HCT116 (cell line): ENCODE measurements at regions not wholly inside any gene's neighbourhood (a gene's known extent, or its start where the extent isn't known, plus 50 kb on each side); places are given as distances from the start of the nearest gene placed in this dataset.
"Not testable (repeated sequence)": the region's sequence is repeated elsewhere in the genome, so short reads cannot be mapped to it uniquely, and the experiment has no call there.

Source experiments
- ATAC-seq: fragments of 200-7000 bp; cut with Tn5 transposase; 2 replicates; pipeline ENCODE4 v1.9.1; 2020; ENCODE audit warnings: mild to moderate bottlenecking, moderate library complexity
- BruUV-seq: library from RNA; stranded (reverse); fragments of 400-500 nt; replicated peaks from 2 replicates; lab custom pipeline; 2021; lab: Mats Ljungman, UMichigan
- CTCF ChIA-PET: fragments of 300-600 bp; sonication (Branson Sonifier 250); formaldehyde crosslinking; loops from one replicate; lab custom pipeline; 2021; ENCODE audit warnings: antibody characterized with exemption; lab: Charles Lee
- POLR2A ChIA-PET: fragments of 300-600, 350-600 bp; sonication (Branson Sonifier 250); formaldehyde crosslinking; loops from one replicate; lab custom pipeline; 2021; ENCODE audit warnings: antibody characterized with exemption; lab: Charles Lee
- RAD21 ChIA-PET, 2 experiments: fragments of 300-600 bp; sonication (Branson Sonifier 250); formaldehyde crosslinking; loops; one replicate each; lab custom pipeline; 2023; ENCODE audit warnings: low total read pairs in 2 of 2; ENCODE audit not compliant: uncharacterized antibody in 2 of 2, unreplicated experiment in 2 of 2, low non-redundant PET in 1 of 2; lab: Charles Lee
- DNase-seq: peaks from one replicate; pipeline ENCODE4 v3.0.0-alpha.2; 2010; ENCODE audit warnings: low read depth, low spot score
- H2AFZ ChIP-seq: fragments of 200-600 bp; shearing (Covaris generic), sonication (generic); 2 replicates; pipeline ENCODE4 v1.6.1; 2017; ENCODE audit warnings: low read depth, mixed run types, mixed read lengths, antibody characterized with exemption, low read length; ENCODE audit not compliant: poor library complexity, severe bottlenecking
- H3K27ac ChIP-seq: 2 replicates; pipeline ENCODE4 v1.5.1; 2012; ENCODE audit warnings: low read depth, low read length
- H3K27me3 ChIP-seq: fragments of 200-600 bp; sonication (generic); 2 replicates; pipeline ENCODE4 v1.6.1; 2016; ENCODE audit warnings: mixed run types, low read length, mixed read lengths; ENCODE audit not compliant: insufficient read depth
- H3K36me3 ChIP-seq, 2 experiments: fragments of 200-500 bp in 1 of 2; fragments of 200-600 bp in 1 of 2; sonication (Bioruptor generic) in 1 of 2; sonication (generic) in 1 of 2; 2 replicates each; pipeline versions ENCODE4 v1.5.1 to v1.6.1; 2014 to 2016; ENCODE audit warnings: low read length in 2 of 2, inconsistent platforms in 1 of 2, mixed read lengths in 1 of 2, mixed run types in 1 of 2; ENCODE audit not compliant: insufficient read depth in 2 of 2, control insufficient read depth in 1 of 2
- H3K4me1 ChIP-seq, 2 experiments: fragments of 200-600 bp in 1 of 2; sonication (generic) in 1 of 2; 2 replicates each; pipeline versions ENCODE4 v1.5.1 to v1.6.1; 2012 to 2017; ENCODE audit warnings: low read length in 2 of 2, inconsistent platforms in 1 of 2, mild to moderate bottlenecking in 1 of 2, mixed read lengths in 1 of 2, mixed run types in 1 of 2, moderate library complexity in 1 of 2; ENCODE audit not compliant: insufficient read depth in 2 of 2, control insufficient read depth in 1 of 2
- H3K4me2 ChIP-seq: fragments of 200-600 bp; sonication (generic); 2 replicates; pipeline ENCODE4 v1.6.1; 2017; ENCODE audit warnings: mixed run types, low read length, mixed read lengths
- H3K4me3 ChIP-seq, 2 experiments: fragments of 200-600 bp in 1 of 2; sonication (generic) in 1 of 2; replicated peaks in 1 of 2; 2 replicates each; pipeline ENCODE4 v1.5.1; 2011 to 2016; ENCODE audit warnings: low read length in 2 of 2, control low read depth in 1 of 2, low read depth in 1 of 2, mild to moderate bottlenecking in 1 of 2, mixed read lengths in 1 of 2, mixed run types in 1 of 2
- H3K79me2 ChIP-seq: fragments of 200-600 bp; sonication (generic); 2 replicates; pipeline ENCODE4 v1.6.1; 2017; ENCODE audit warnings: mild to moderate bottlenecking, mixed run types, low read length, moderate library complexity, mixed read lengths; ENCODE audit not compliant: insufficient read depth
- H3K9ac ChIP-seq: fragments of 200-600 bp; sonication (generic); 2 replicates; pipeline ENCODE4 v1.6.1; 2016; ENCODE audit warnings: low read length, mixed read lengths
- H3K9me2 ChIP-seq: fragments of 200-600 bp; sonication (generic), shearing (Covaris generic); 2 replicates; pipeline ENCODE4 v1.6.1; 2017; ENCODE audit warnings: mixed run types, mild to moderate bottlenecking, moderate library complexity; ENCODE audit not compliant: insufficient read depth
- H3K9me3 ChIP-seq, 2 experiments: fragments of 200-500 bp in 1 of 2; fragments of 200-600 bp in 1 of 2; sonication (Bioruptor generic) in 1 of 2; sonication (generic) in 1 of 2; 2 replicates each; pipeline ENCODE4 v1.6.1; 2014 to 2017; ENCODE audit warnings: low read length in 2 of 2, mixed read lengths in 2 of 2, inconsistent platforms in 1 of 2, low read depth in 1 of 2, mild to moderate bottlenecking in 1 of 2, mixed run types in 1 of 2, moderate library complexity in 1 of 2; ENCODE audit not compliant: control insufficient read depth in 1 of 2, insufficient read depth in 1 of 2
- H4K20me1 ChIP-seq: fragments of 200-600 bp; sonication (generic), shearing (Covaris generic); 2 replicates; pipeline ENCODE4 v1.6.1; 2017; ENCODE audit warnings: mixed run types, mild to moderate bottlenecking, moderate library complexity; ENCODE audit not compliant: insufficient read depth
- CBX3 ChIP-seq: IDR thresholded peaks from 2 replicates; pipeline ENCODE4 v1.6.1; 2012; ENCODE audit warnings: low read depth
- EZH2phosphoT487 ChIP-seq: fragments of 200-600 bp; IDR thresholded peaks from 2 replicates; pipeline ENCODE4 v1.6.1; 2018; ENCODE audit warnings: antibody characterized with exemption, borderline replicate concordance
- POLR2A ChIP-seq: IDR thresholded peaks from 2 replicates; pipeline ENCODE4 v1.7.0; 2011; ENCODE audit warnings: borderline replicate concordance; ENCODE audit not compliant: insufficient read depth, insufficient read length; ENCODE audit errors: extremely low read depth
- POLR2AphosphoS5 ChIP-seq: IDR thresholded peaks from 2 replicates; pipeline ENCODE4 v1.6.1; 2011; ENCODE audit warnings: mild to moderate bottlenecking, low read depth, low read length, moderate library complexity
- SIN3A ChIP-seq: IDR thresholded peaks from 2 replicates; pipeline ENCODE4 v1.6.1; 2012; ENCODE audit warnings: low read depth
- TCF7L2 ChIP-seq: IDR thresholded peaks from 2 replicates; pipeline ENCODE4 v1.7.0; 2011; ENCODE audit warnings: borderline replicate concordance, inconsistent platforms; ENCODE audit not compliant: insufficient read depth, insufficient read length; ENCODE audit errors: extremely low read depth
- ZFX ChIP-seq: fragments of 450-650 bp; IDR thresholded peaks from 2 replicates; pipeline ENCODE4 v1.6.1; 2017
- intact Hi-C: fragments of 100-400 bp; cut with micrococcal nuclease; formaldehyde crosslinking; loops from 2 replicates; pipeline ENCODE4 v1.10.0; 2022
- TF ChIP-seq, protein P1 (sequence below): IDR thresholded peaks from 2 replicates; pipeline ENCODE4 v1.6.1; 2012; ENCODE audit warnings: low read depth
- TF ChIP-seq, protein P2 (sequence below): IDR thresholded peaks from 2 replicates; pipeline ENCODE4 v1.6.1; 2012
- TF ChIP-seq, protein P3 (sequence below): IDR thresholded peaks from 2 replicates; pipeline ENCODE4 v1.6.1; 2011; ENCODE audit warnings: mild to moderate bottlenecking, low read length, moderate library complexity; ENCODE audit not compliant: insufficient replicate concordance; ENCODE audit errors: extremely low read depth

DNA sequence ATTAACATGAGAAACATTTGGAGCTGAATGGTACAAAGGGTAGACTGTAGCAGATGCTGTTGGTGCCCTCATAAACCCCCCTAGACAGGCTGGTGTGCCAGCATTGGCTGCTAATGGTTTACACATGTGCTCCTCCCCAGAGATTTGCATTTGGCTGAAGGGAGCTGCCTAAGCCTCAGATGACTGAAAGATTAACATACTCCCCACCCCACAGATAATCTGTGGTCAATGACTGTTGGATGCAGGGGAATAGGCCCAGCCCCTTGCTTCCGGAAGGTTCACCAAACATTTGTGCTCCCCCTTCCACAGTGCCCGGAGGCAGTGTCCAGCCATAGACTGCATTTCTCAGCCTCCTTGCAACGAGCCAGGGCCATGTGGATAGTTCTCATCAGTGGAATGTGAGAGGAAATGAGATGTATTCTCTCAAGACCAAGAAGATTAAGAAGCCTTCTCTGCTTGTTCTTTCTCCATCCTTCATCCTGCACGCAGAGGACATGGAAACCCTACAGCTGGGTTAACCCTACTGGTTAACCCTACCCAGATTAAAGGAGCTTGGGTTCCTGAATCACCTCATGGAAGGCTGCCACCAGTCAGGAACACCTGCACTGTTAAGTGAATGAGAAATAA is 79.6 kb downstream of the PHAX start:
- no peak overlapping the region for H3K9ac ChIP-seq
- DNase-seq (no peak), ATAC-seq (no peak)
- H3K9me2 ChIP-seq = no peaks in the 10 kb centered on the region
- ChIA-PET RAD21 (interaction anchor here in 1 of 2 experiments (0.8 to 1.4 kb wide), 2 partner anchors 98 to 122 kb away, joined by 4 read pairs; no protein-coding TSS in a partner anchor), POLR2A (interaction anchor here (0.8 kb wide), 1 partner anchor 97 kb away, joined by 5 read pairs; no protein-coding TSS in a partner anchor), CTCF (interaction anchor here (1.1 to 10.6 kb wide), 4 partner anchors 96 to 813 kb away, joined by 3 to 71 read pairs (median 8); partner anchors contain the start of gene LMNB1)
- H3K79me2 ChIP-seq = no peaks in the 10 kb centered on the region
- H3K36me3 ChIP-seq = no peaks in the 10 kb centered on the region
- no peak overlapping the region for H3K4me2 ChIP-seq
- H3K27me3 ChIP-seq = no peaks in the 10 kb centered on the region
- no peaks in the 10 kb centered on the region for H3K4me1 ChIP-seq
- no peaks in the 10 kb centered on the region for H4K20me1 ChIP-seq
- H3K4me3 ChIP-seq = no peak overlapping the region
- H3K9me3 ChIP-seq = no peaks in the 10 kb centered on the region
- H3K27ac ChIP-seq = no peak overlapping the region
- intact Hi-C loops = no loop called here
- H2AFZ ChIP-seq = no peak overlapping the region
- no peak for TF ChIP-seq CBX3
- TF ChIP-seq POLR2AphosphoS5 = no peak
- no peak for TF ChIP-seq EZH2phosphoT487
- TF ChIP-seq, protein P1, sequence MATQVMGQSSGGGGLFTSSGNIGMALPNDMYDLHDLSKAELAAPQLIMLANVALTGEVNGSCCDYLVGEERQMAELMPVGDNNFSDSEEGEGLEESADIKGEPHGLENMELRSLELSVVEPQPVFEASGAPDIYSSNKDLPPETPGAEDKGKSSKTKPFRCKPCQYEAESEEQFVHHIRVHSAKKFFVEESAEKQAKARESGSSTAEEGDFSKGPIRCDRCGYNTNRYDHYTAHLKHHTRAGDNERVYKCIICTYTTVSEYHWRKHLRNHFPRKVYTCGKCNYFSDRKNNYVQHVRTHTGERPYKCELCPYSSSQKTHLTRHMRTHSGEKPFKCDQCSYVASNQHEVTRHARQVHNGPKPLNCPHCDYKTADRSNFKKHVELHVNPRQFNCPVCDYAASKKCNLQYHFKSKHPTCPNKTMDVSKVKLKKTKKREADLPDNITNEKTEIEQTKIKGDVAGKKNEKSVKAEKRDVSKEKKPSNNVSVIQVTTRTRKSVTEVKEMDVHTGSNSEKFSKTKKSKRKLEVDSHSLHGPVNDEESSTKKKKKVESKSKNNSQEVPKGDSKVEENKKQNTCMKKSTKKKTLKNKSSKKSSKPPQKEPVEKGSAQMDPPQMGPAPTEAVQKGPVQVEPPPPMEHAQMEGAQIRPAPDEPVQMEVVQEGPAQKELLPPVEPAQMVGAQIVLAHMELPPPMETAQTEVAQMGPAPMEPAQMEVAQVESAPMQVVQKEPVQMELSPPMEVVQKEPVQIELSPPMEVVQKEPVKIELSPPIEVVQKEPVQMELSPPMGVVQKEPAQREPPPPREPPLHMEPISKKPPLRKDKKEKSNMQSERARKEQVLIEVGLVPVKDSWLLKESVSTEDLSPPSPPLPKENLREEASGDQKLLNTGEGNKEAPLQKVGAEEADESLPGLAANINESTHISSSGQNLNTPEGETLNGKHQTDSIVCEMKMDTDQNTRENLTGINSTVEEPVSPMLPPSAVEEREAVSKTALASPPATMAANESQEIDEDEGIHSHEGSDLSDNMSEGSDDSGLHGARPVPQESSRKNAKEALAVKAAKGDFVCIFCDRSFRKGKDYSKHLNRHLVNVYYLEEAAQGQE = no peak
- TF ChIP-seq, protein P2, sequence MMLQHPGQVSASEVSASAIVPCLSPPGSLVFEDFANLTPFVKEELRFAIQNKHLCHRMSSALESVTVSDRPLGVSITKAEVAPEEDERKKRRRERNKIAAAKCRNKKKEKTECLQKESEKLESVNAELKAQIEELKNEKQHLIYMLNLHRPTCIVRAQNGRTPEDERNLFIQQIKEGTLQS = no peak
- TF ChIP-seq, protein P3, sequence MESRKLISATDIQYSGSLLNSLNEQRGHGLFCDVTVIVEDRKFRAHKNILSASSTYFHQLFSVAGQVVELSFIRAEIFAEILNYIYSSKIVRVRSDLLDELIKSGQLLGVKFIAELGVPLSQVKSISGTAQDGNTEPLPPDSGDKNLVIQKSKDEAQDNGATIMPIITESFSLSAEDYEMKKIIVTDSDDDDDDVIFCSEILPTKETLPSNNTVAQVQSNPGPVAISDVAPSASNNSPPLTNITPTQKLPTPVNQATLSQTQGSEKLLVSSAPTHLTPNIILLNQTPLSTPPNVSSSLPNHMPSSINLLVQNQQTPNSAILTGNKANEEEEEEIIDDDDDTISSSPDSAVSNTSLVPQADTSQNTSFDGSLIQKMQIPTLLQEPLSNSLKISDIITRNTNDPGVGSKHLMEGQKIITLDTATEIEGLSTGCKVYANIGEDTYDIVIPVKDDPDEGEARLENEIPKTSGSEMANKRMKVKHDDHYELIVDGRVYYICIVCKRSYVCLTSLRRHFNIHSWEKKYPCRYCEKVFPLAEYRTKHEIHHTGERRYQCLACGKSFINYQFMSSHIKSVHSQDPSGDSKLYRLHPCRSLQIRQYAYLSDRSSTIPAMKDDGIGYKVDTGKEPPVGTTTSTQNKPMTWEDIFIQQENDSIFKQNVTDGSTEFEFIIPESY = no peak
- TF ChIP-seq ZFX = no peak
- no peak for TF ChIP-seq POLR2A
- no peak for TF ChIP-seq SIN3A
- no peak for TF ChIP-seq TCF7L2
- TF ChIP-seq, all 23 proteins: peak for 0
- no TSS peak for BruUV-seq

DNA sequence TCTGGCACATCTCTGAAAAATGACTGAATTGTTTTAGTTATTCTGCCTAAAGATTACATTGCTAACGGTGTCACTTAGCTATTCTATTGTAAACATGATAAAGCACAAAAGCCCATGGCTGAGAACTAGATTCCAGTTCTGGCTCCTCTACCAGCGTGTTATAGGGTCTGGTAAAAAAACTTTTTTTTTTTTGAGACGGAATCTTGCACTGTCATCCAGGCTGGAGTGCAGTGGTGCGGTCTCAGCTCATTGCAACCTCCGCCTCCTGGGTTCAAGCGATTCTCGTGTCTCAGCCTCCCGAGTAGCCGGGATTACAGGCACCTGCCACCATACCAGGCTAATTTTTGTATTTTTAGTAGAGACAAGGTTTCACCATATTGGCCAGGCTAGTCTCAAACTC is 80.6 kb downstream of the PHAX start:
- ATAC-seq, DNase-seq, H3K36me3 ChIP-seq, H4K20me1 ChIP-seq, H2AFZ ChIP-seq, H3K27me3 ChIP-seq, H3K9me2 ChIP-seq, POLR2A ChIA-PET, H3K4me1 ChIP-seq, H3K4me2 ChIP-seq, H3K27ac ChIP-seq, H3K4me3 ChIP-seq, intact Hi-C loops, H3K9ac ChIP-seq, H3K9me3 ChIP-seq, RAD21 ChIA-PET, H3K79me2 ChIP-seq, BruUV-seq: not testable (repeated sequence)
- CTCF ChIA-PET = interaction anchor here (2.7 to 10.6 kb wide), 2 partner anchors 95 to 121 kb away, joined by 12 to 71 read pairs; partner anchors contain the start of gene LMNB1
